OCI-LY7 (cell line): ENCODE measurements at regions not wholly inside any gene's neighbourhood (a gene's known extent, or its start where the extent isn't known, plus 50 kb on each side); places are given as distances from the start of the nearest gene placed in this dataset.

Source experiments
- BruUV-seq: library from RNA; stranded (reverse); fragments of 400-500 nt; replicated peaks from 2 replicates; lab custom pipeline; 2021; lab: Mats Ljungman, UMichigan
- CTCF ChIA-PET: fragments of 300-600 bp; sonication (Branson Sonifier 250); formaldehyde crosslinking; loops from one replicate; lab custom pipeline; 2022; ENCODE audit warnings: antibody characterized with exemption; ENCODE audit not compliant: unreplicated experiment; lab: Charles Lee
- POLR2A ChIA-PET: fragments of 300-600 bp; sonication (Branson Sonifier 250); formaldehyde crosslinking; loops from one replicate; lab custom pipeline; 2022; ENCODE audit warnings: antibody characterized with exemption; lab: Charles Lee
- DNase-seq: peaks from one replicate; pipeline ENCODE4 v3.0.0-alpha.2; 2015; ENCODE audit warnings: low spot score
- H2AFZ ChIP-seq: fragments of 200-600 bp; sonication (generic), shearing (Covaris generic); 2 replicates; pipeline ENCODE4 v1.6.1; 2014; ENCODE audit warnings: mild to moderate bottlenecking, antibody characterized with exemption, low read length, moderate library complexity
- H3K27ac ChIP-seq: fragments of 200-600 bp; sonication (generic); 2 replicates; pipeline ENCODE4 v1.5.1; 2014; ENCODE audit warnings: mixed run types, low read depth, mild to moderate bottlenecking, moderate library complexity, low read length, inconsistent platforms; ENCODE audit not compliant: poor library complexity, severe bottlenecking
- H3K36me3 ChIP-seq: fragments of 200-600 bp; sonication (generic); 2 replicates; pipeline ENCODE4 v1.6.1; 2014; ENCODE audit warnings: mild to moderate bottlenecking, antibody characterized with exemption, low read length, moderate library complexity, mixed read lengths; ENCODE audit not compliant: insufficient read depth
- H3K4me1 ChIP-seq: fragments of 200-600 bp; sonication (generic); 2 replicates; pipeline ENCODE4 v1.5.1; 2014; ENCODE audit warnings: mild to moderate bottlenecking, low read length; ENCODE audit not compliant: insufficient read depth, poor library complexity, severe bottlenecking
- H3K4me2 ChIP-seq: fragments of 200-600 bp; sonication (generic); 2 replicates; pipeline ENCODE4 v1.6.1; 2014; ENCODE audit warnings: mild to moderate bottlenecking, low read length
- H3K4me3 ChIP-seq: fragments of 200-600 bp; sonication (generic); 2 replicates; pipeline ENCODE4 v1.5.1; 2014; ENCODE audit warnings: mild to moderate bottlenecking, low read depth, low read length; ENCODE audit not compliant: poor library complexity, severe bottlenecking
- H3K79me2 ChIP-seq: fragments of 200-600 bp; sonication (generic); 2 replicates; pipeline ENCODE4 v1.6.1; 2016; ENCODE audit warnings: low read depth, mild to moderate bottlenecking, low read length, moderate library complexity, mixed read lengths; ENCODE audit not compliant: insufficient read depth
- H3K9me2 ChIP-seq: fragments of 200-600 bp; sonication (generic); 2 replicates; pipeline ENCODE4 v1.6.1; 2016; ENCODE audit warnings: mild to moderate bottlenecking, low read length, mixed read lengths; ENCODE audit not compliant: insufficient read depth
- H3K9me3 ChIP-seq: fragments of 200-600 bp; sonication (generic); 2 replicates; pipeline ENCODE4 v1.6.1; 2014; ENCODE audit warnings: mild to moderate bottlenecking, mixed run types, low read length, mixed read lengths
- H4K20me1 ChIP-seq: fragments of 200-600 bp; sonication (generic); 2 replicates; pipeline ENCODE4 v1.6.1; 2014; ENCODE audit warnings: mild to moderate bottlenecking, antibody characterized with exemption, low read length, moderate library complexity, mixed read lengths; ENCODE audit not compliant: insufficient read depth
- CTCF ChIP-seq: fragments of 200-600 bp; sonication (generic); conservative IDR thresholded peaks from 2 replicates; pipeline ENCODE4 v1.5.1; 2014; ENCODE audit warnings: mild to moderate bottlenecking, antibody characterized with exemption, low read length, moderate library complexity, mixed read lengths
- EZH2phosphoT487 ChIP-seq: fragments of 200-600 bp; sonication (generic); IDR thresholded peaks from 2 replicates; pipeline ENCODE4 v1.6.1; 2018; ENCODE audit warnings: low read depth, borderline replicate concordance, mild to moderate bottlenecking, mixed run types, antibody characterized with exemption, low read length, moderate library complexity, mixed read lengths
- intact Hi-C: fragments of 100-400 bp; cut with micrococcal nuclease; formaldehyde crosslinking; loops from one replicate; pipeline ENCODE4 v1.10.0; 2022; ENCODE audit not compliant: unreplicated experiment

- TF ChIP-seq CTCF: no peak
- TF ChIP-seq EZH2phosphoT487: no peak
- CTCF ChIA-PET: no interaction called here
Measured at GRCh38 chrX:115388879-115389278, 99.4 kb downstream of the LUZP4 start.

GRCh38 chrX:115390078-115390477, 100.6 kb downstream of the LUZP4 start:
- Histone ChIP-seq H3K4me2 (no peak overlapping the region), H2AFZ (no peak overlapping the region), H3K4me3 (no peak overlapping the region), H4K20me1 (no peaks in the 10 kb centered on the region), H3K9me3 (no peaks in the 10 kb centered on the region), H3K27ac (no peak overlapping the region), H3K36me3 (no peaks in the 10 kb centered on the region), H3K9me2 (no peaks in the 10 kb centered on the region), H3K79me2 (no peaks in the 10 kb centered on the region), H3K4me1 (no peaks in the 10 kb centered on the region)
- intact Hi-C loops: no loop called here
- ChIA-PET POLR2A (no interaction called here), CTCF (no interaction called here)
- no TSS peak for BruUV-seq
- TF ChIP-seq CTCF (no peak), EZH2phosphoT487 (no peak)
- no peak for DNase-seq

More at GRCh38 chrX:115388879-115389278, 99.4 kb downstream of the LUZP4 start:
- Histone ChIP-seq H4K20me1 (no peaks in the 10 kb centered on the region), H3K4me3 (no peak overlapping the region), H3K36me3 (no peaks in the 10 kb centered on the region), H3K9me2 (no peaks in the 10 kb centered on the region), H3K4me1 (no peaks in the 10 kb centered on the region), H2AFZ (no peak overlapping the region), H3K27ac (no peak overlapping the region), H3K79me2 (no peaks in the 10 kb centered on the region), H3K9me3 (no peaks in the 10 kb centered on the region), H3K4me2 (no peak overlapping the region)
- DNase-seq: no peak
- POLR2A ChIA-PET: no interaction called here
- no TSS peak for BruUV-seq
- intact Hi-C loops: no loop called here

- no TSS peak for BruUV-seq
- Histone ChIP-seq H2AFZ (no peak overlapping the region), H3K79me2 (no peaks in the 10 kb centered on the region), H3K4me1 (no peaks in the 10 kb centered on the region), H4K20me1 (no peaks in the 10 kb centered on the region), H3K4me3 (no peak overlapping the region), H3K4me2 (no peak overlapping the region), H3K9me2 (no peaks in the 10 kb centered on the region), H3K36me3 (no peaks in the 10 kb centered on the region), H3K9me3 (no peaks in the 10 kb centered on the region), H3K27ac (no peak overlapping the region)
- POLR2A ChIA-PET: no interaction called here
- intact Hi-C loops: no loop called here
- CTCF ChIA-PET: no interaction called here
- TF ChIP-seq EZH2phosphoT487 (no peak), CTCF (no peak)
- DNase-seq: no peak
Measured at GRCh38 chrX:115392031-115392430, 102.5 kb downstream of the LUZP4 start.
